HepG2 (cell line): ENCODE measurements at regions not wholly inside any gene's neighbourhood (a gene's known extent, or its start where the extent isn't known, plus 50 kb on each side); places are given as distances from the start of the nearest gene placed in this dataset.

Experiments used
- ATAC-seq: fragments of 200-7000 bp; cut with Tn5 transposase; 3 replicates; pipeline ENCODE4 v1.9.1; 2020; ENCODE audit warnings: mild to moderate bottlenecking, moderate library complexity
- BruUV-seq: library from RNA; stranded (reverse); fragments of 400-500 nt; replicated peaks from 2 replicates; lab custom pipeline; 2021; lab: Mats Ljungman, UMichigan
- CTCF ChIA-PET: fragments of 300-600 bp; formaldehyde crosslinking; extraction: SDS; loops from one replicate; lab custom pipeline; 2021; ENCODE audit warnings: low total read pairs, inconsistent platforms, low intra/inter-chr PET ratio; lab: Yijun Ruan, JAX
- POLR2A ChIA-PET: fragments of 350-600 bp; sonication (Branson Sonifier 250); formaldehyde crosslinking; loops from one replicate; lab custom pipeline; 2020; ENCODE audit warnings: antibody characterized with exemption, inconsistent platforms; lab: Yijun Ruan, JAX
- DNase-seq: peaks from one replicate; pipeline ENCODE4 v3.0.0-alpha.2; 2015; ENCODE audit warnings: low spot score
- FAIRE-seq: peaks from 3 replicates; lab custom pipeline; 2011; peaks lifted over from hg19 to GRCh38; lab: Jason Lieb, UNC
- H2AFZ ChIP-seq: one replicate; pipeline ENCODE4 v1.6.1; 2011; ENCODE audit warnings: low read length, inconsistent platforms
- H3K27ac ChIP-seq: fragments of 300-600 bp; 3 replicates; pipeline ENCODE4 v1.8.0; 2011; ENCODE audit warnings: mixed run types, mild to moderate bottlenecking, mixed read lengths, low read length, inconsistent platforms; ENCODE audit not compliant: insufficient read depth; ENCODE audit errors: extremely low read length
- H3K27me3 ChIP-seq, 2 experiments: fragments of 200-600 bp in 1 of 2; 2 replicates in 1 of 2; 3 replicates in 1 of 2; pipeline versions ENCODE4 v1.6.0 to v1.8.0; 2011; ENCODE audit warnings: low read length in 2 of 2, mild to moderate bottlenecking in 2 of 2, moderate library complexity in 2 of 2, inconsistent platforms in 1 of 2; ENCODE audit not compliant: insufficient read depth in 2 of 2, control insufficient read depth in 1 of 2
- H3K36me3 ChIP-seq, 2 experiments: fragments of 200-600 bp in 1 of 2; replicated peaks in 1 of 2; 2 replicates in 1 of 2; 3 replicates in 1 of 2; pipeline versions ENCODE4 v1.5.1 to v1.8.0; 2011; ENCODE audit warnings: low read length in 2 of 2, inconsistent platforms in 1 of 2; ENCODE audit not compliant: insufficient read depth in 2 of 2, control insufficient read depth in 1 of 2
- H3K4me1 ChIP-seq: 2 replicates; pipeline ENCODE4 v1.5.1; 2012; ENCODE audit warnings: low read length, inconsistent platforms; ENCODE audit not compliant: insufficient read depth
- H3K4me2 ChIP-seq: 2 replicates; pipeline ENCODE4 v1.6.0; 2011; ENCODE audit warnings: low read depth, low read length, inconsistent platforms
- H3K4me3 ChIP-seq, 3 experiments: fragments of 200-600 bp in 1 of 3; sonication (generic), shearing (Covaris generic) in 1 of 3; replicated peaks in 1 of 3; 2 replicates each; pipeline ENCODE4 v1.5.1; 2011 to 2016; ENCODE audit warnings: low read length in 3 of 3, inconsistent platforms in 2 of 3, low read depth in 2 of 3, mild to moderate bottlenecking in 2 of 3, control low read depth in 1 of 3, mixed read lengths in 1 of 3; ENCODE audit not compliant: insufficient read depth in 1 of 3
- H3K79me2 ChIP-seq: one replicate; pipeline ENCODE4 v1.6.1; 2011; ENCODE audit warnings: low read length, inconsistent platforms; ENCODE audit not compliant: insufficient read depth
- H3K9ac ChIP-seq: 2 replicates; pipeline ENCODE4 v1.6.0; 2011; ENCODE audit warnings: mild to moderate bottlenecking, low read depth, low read length, inconsistent platforms; ENCODE audit not compliant: insufficient read depth
- H3K9me3 ChIP-seq: 2 replicates; pipeline ENCODE4 v1.5.1; 2012; ENCODE audit warnings: mild to moderate bottlenecking, low read length
- H4K20me1 ChIP-seq: 2 replicates; pipeline ENCODE4 v1.6.0; 2011; ENCODE audit warnings: inconsistent platforms, mild to moderate bottlenecking, low read length, moderate library complexity; ENCODE audit not compliant: insufficient read depth
- HBP1 ChIP-seq: IDR thresholded peaks from 2 replicates; pipeline ENCODE4 v1.6.1; 2016; ENCODE audit warnings: low read depth, control low read depth
- ISX ChIP-seq: sonication (generic); formaldehyde crosslinking; conservative IDR thresholded peaks from 2 replicates; pipeline ENCODE4 v1.5.0; 2020; ENCODE audit warnings: missing genetic modification reagents
- KDM4B ChIP-seq: sonication (generic); formaldehyde crosslinking; IDR thresholded peaks from 2 replicates; pipeline ENCODE4 v1.4.0; 2020; ENCODE audit warnings: missing genetic modification reagents
- KMT2A ChIP-seq: sonication (generic); formaldehyde crosslinking; IDR thresholded peaks from 2 replicates; pipeline ENCODE4 v1.4.0; 2020; ENCODE audit warnings: missing genetic modification reagents
- MTA3 ChIP-seq: sonication (generic); formaldehyde crosslinking; IDR thresholded peaks from 2 replicates; pipeline ENCODE4 v1.4.0; 2020; ENCODE audit warnings: missing genetic modification reagents
- MTERF4 ChIP-seq: sonication (generic); formaldehyde crosslinking; IDR thresholded peaks from 2 replicates; pipeline ENCODE4 v1.8.0; 2023; ENCODE audit warnings: mild to moderate bottlenecking, missing genetic modification reagents
- RBM39 ChIP-seq: fragments of 200-400 bp; formaldehyde crosslinking; IDR thresholded peaks from one replicate; pipeline ENCODE4 v1.6.1; 2018; ENCODE audit warnings: antibody characterized with exemption, mild to moderate bottlenecking, low read depth, low read length; ENCODE audit not compliant: poor library complexity, severe bottlenecking
- RXRB ChIP-seq: IDR thresholded peaks from 2 replicates; pipeline ENCODE4 v1.6.1; 2016; ENCODE audit warnings: borderline replicate concordance, missing genetic modification reagents, missing compliant biosample characterization
- SIN3A ChIP-seq: IDR thresholded peaks from 2 replicates; pipeline ENCODE4 v1.6.1; 2011; ENCODE audit warnings: low read depth, mild to moderate bottlenecking, control low read depth, low read length, borderline replicate concordance
- STAT5B ChIP-seq: sonication (generic); formaldehyde crosslinking; IDR thresholded peaks from 2 replicates; pipeline ENCODE4 v1.4.0; 2020; ENCODE audit warnings: missing genetic modification reagents
- SUZ12 ChIP-seq: fragments of 150-350 bp; IDR thresholded peaks from 2 replicates; pipeline ENCODE4 v1.6.1; 2014; ENCODE audit warnings: low read depth, low read length
- ZNF12 ChIP-seq: sonication (generic); formaldehyde crosslinking; IDR thresholded peaks from 2 replicates; pipeline ENCODE4 v1.5.0; 2020; ENCODE audit warnings: missing genetic modification reagents
- ZNF136 ChIP-seq: sonication (generic); formaldehyde crosslinking; IDR thresholded peaks from 2 replicates; pipeline ENCODE4 v1.8.1; 2022; ENCODE audit warnings: low read depth, mild to moderate bottlenecking, moderate library complexity, missing genetic modification reagents
- ZNF362 ChIP-seq: sonication (generic); formaldehyde crosslinking; IDR thresholded peaks from 2 replicates; pipeline ENCODE4 v1.4.0; 2020; ENCODE audit warnings: missing genetic modification reagents, mild to moderate bottlenecking, borderline replicate concordance
- ZNF580 ChIP-seq: IDR thresholded peaks from 2 replicates; pipeline ENCODE4 v1.6.1; 2016; ENCODE audit warnings: low read depth, borderline replicate concordance
- ZNF660 ChIP-seq: sonication (generic); formaldehyde crosslinking; IDR thresholded peaks from 2 replicates; pipeline ENCODE4 v1.5.1; 2020; ENCODE audit warnings: mild to moderate bottlenecking, low read depth, missing genetic modification reagents, borderline replicate concordance
- ZNF768 ChIP-seq: sonication (generic); formaldehyde crosslinking; IDR thresholded peaks from 2 replicates; pipeline ENCODE4 v1.4.0; 2020; ENCODE audit warnings: missing genetic modification reagents
- WGBS: methylation state at CpG from one replicate; pipeline ENCODE4 v1.1.6; 2017; ENCODE audit warnings: low lambda C conversion rate; 5-methylcytosine and 5-hydroxymethylcytosine counted together
- in situ Hi-C: cut with HindIII; loops from 2 replicates; pipeline ENCODE4 v1.10.0; 2017; ENCODE audit warnings: low pct_unique_long_range_greater_than_20kb; ENCODE audit not compliant: extremely low pct_ligation_motif_present
- intact Hi-C: fragments of 100-400 bp; cut with micrococcal nuclease; formaldehyde crosslinking; loops from one replicate; pipeline ENCODE4 v1.10.0; 2022; ENCODE audit not compliant: unreplicated experiment

- intact Hi-C loops (no loop called here), in situ Hi-C loops (no loop called here)
- no peak overlapping the region for H3K9ac ChIP-seq
- H3K36me3 ChIP-seq: no peaks in the 10 kb centered on the region
- FAIRE-seq: no peak
- H3K4me2 ChIP-seq: no peak overlapping the region
- POLR2A ChIA-PET: no interaction called here
- no peak for DNase-seq
- H3K79me2 ChIP-seq: no peaks in the 10 kb centered on the region
- TF ChIP-seq HBP1 (CRISPR knock-in tag): no peak
- TF ChIP-seq ZNF362 (CRISPR knock-in tag): no peak
- no peak for TF ChIP-seq ZNF136 (CRISPR knock-in tag)
- no peak for TF ChIP-seq MTERF4 (CRISPR knock-in tag)
- TF ChIP-seq ISX (CRISPR knock-in tag): no peak
- no peak for TF ChIP-seq KDM4B
- no peak for TF ChIP-seq ZNF12
- no peak for TF ChIP-seq STAT5B
- no peak for TF ChIP-seq RXRB
- no peak for TF ChIP-seq RBM39
- TF ChIP-seq ZNF660 (CRISPR knock-in tag): no peak
- TF ChIP-seq ZNF580 (CRISPR knock-in tag): no peak
- TF ChIP-seq MTA3 (CRISPR knock-in tag): no peak
- TF ChIP-seq SIN3A: no peak
- TF ChIP-seq ZNF768 (CRISPR knock-in tag): no peak
- TF ChIP-seq SUZ12: no peak
- no peak for TF ChIP-seq KMT2A (CRISPR knock-in tag)
- H2AFZ ChIP-seq: no peak overlapping the region
- CTCF ChIA-PET: no interaction called here
- no peaks in the 10 kb centered on the region for H3K27me3 ChIP-seq
- H3K27ac ChIP-seq: no peak overlapping the region
- no peaks in the 10 kb centered on the region for H3K4me1 ChIP-seq
- no TSS peak for BruUV-seq
- WGBS: 11% methylated on average over 9 of the region's 9 CpGs
- H4K20me1 ChIP-seq: no peaks in the 10 kb centered on the region
- no peak overlapping the region for H3K4me3 ChIP-seq
- ATAC-seq: no peak
- H3K9me3 ChIP-seq: no peaks in the 10 kb centered on the region
Measured at GRCh38 chr4:10974371-10974770, 289.8 kb upstream of the CLNK start.
